Fibroblast of skin of scalp (primary cell): ENCODE measurements at regions not wholly inside any gene's neighbourhood (a gene's known extent, or its start where the extent isn't known, plus 50 kb on each side); places are given as distances from the start of the nearest gene placed in this dataset.
A peak's percentile ranks its signal among the peaks of the same experiment; 100 is the strongest.
"Not testable (repeated sequence)": the region's sequence is repeated elsewhere in the genome, so short reads cannot be mapped to it uniquely, and the experiment has no call there.

Experiments
- DNase-seq: peaks from one replicate; pipeline ENCODE4 v3.0.0-alpha.2; 2013

GRCh38 chr5:28369418-28369817, 1331.0 kb upstream of the CDH9 start:
- peak; percentile 26 for DNase-seq

GRCh38 chr5:28355831-28356230, 1317.4 kb upstream of the CDH9 start:
- DNase-seq = no peak

- no peak for DNase-seq
Observed at GRCh38 chr5:28346696-28347095, 1308.3 kb upstream of the CDH9 start.

GRCh38 chr5:28344836-28345433, 1306.5 kb upstream of the CDH9 start:
- peak; percentile 33 for DNase-seq

GRCh38 chr5:28329176-28329575, 1290.8 kb upstream of the CDH9 start:
- DNase-seq = no peak

- DNase-seq = peak; percentile 82
Observed at GRCh38 chr5:28328681-28329080, 1290.3 kb upstream of the CDH9 start.

- no peak for DNase-seq
Observed at GRCh38 chr5:28324174-28324573, 1285.8 kb upstream of the CDH9 start.

- no peak for DNase-seq
Observed at GRCh38 chr5:28313953-28314352, 1275.6 kb upstream of the CDH9 start.

- peak; percentile 45 for DNase-seq
Observed at GRCh38 chr5:28313321-28313951, 1275.0 kb upstream of the CDH9 start.

- no peak for DNase-seq
Observed at GRCh38 chr5:28310696-28311095, 1272.3 kb upstream of the CDH9 start.

- peak; percentile 42 for DNase-seq
Observed at GRCh38 chr5:28305891-28306290, 1267.5 kb upstream of the CDH9 start.

GRCh38 chr5:28301712-28302111, 1263.3 kb upstream of the CDH9 start:
- DNase-seq = peak; percentile 89

- no peak for DNase-seq
Observed at GRCh38 chr5:28296254-28297013, 1258.0 kb upstream of the CDH9 start.

- not testable (repeated sequence) for DNase-seq
Observed at GRCh38 chr5:28287021-28287420, 1248.6 kb upstream of the CDH9 start.

GRCh38 chr5:28286566-28286965, 1248.2 kb upstream of the CDH9 start:
- DNase-seq = no peak

GRCh38 chr5:28284788-28285187, 1246.4 kb upstream of the CDH9 start:
- no peak for DNase-seq

GRCh38 chr5:28281351-28281750, 1243.0 kb upstream of the CDH9 start:
- peak; percentile 87 for DNase-seq

GRCh38 chr5:28275931-28276330, 1237.5 kb upstream of the CDH9 start:
- DNase-seq = peak; percentile 41

GRCh38 chr5:28269978-28270377, 1231.6 kb upstream of the CDH9 start:
- DNase-seq = no peak

- DNase-seq = no peak
Observed at GRCh38 chr5:28265877-28266276, 1227.5 kb upstream of the CDH9 start.

- peak; percentile 68 for DNase-seq
Observed at GRCh38 chr5:28254846-28255245, 1216.5 kb upstream of the CDH9 start.

GRCh38 chr5:28253431-28253830, 1215.0 kb upstream of the CDH9 start:
- DNase-seq = no peak

GRCh38 chr5:28249771-28250415, 1211.5 kb upstream of the CDH9 start:
- DNase-seq = no peak
